ENCODE measurements at regions not wholly inside any gene's neighbourhood (a gene's known extent, or its start where the extent isn't known, plus 50 kb on each side); places are given as distances from the start of the nearest gene placed in this dataset.
A peak's percentile ranks its signal among the peaks of the same experiment; 100 is the strongest.
"Not testable (repeated sequence)": the region's sequence is repeated elsewhere in the genome, so short reads cannot be mapped to it uniquely, and the experiment has no call there.

DNA sequence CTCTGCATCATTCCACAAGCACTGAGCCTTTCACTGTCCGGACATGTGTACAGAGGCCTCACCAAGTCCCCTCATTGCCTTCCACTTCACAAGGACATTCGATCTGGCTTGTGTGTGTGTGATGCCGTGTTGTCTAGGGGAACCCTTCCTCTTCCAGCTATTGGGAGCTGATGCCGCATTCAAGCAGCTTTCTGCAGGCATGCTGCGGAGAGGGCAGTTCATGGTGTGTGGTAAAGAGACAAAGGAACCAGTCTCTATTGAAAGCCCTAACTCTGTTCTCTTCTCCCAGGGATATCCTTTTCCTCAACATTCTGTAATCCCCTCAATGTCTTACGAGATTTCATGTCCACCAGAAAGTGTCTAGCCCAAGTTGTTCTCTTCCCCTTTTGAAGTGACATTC, 141.6 kb downstream of the ALOX5 start:
- TF ChIP-seq CTCF (IDR thresholded peaks at IDR 0.05; ENCODE audit: unreplicated experiment), result no peak
- Mint-ChIP-seq H3K9me3 (ENCODE audit: low read depth) (no peaks in the 10 kb centered on the region), H3K36me3 (ENCODE audit: insufficient read depth) (peaks cover 2% of the 10 kb centered on the region), H3K27ac (no peak overlapping the region), H3K4me3 (ENCODE audit: low read depth) (no peak overlapping the region), H3K4me1 (ENCODE audit: low read depth) (peaks cover 30% of the 10 kb centered on the region), H3K27me3 (no peaks in the 10 kb centered on the region)
- no peak for DNase-seq (ENCODE audit: low spot score, unreplicated experiment)

DNA sequence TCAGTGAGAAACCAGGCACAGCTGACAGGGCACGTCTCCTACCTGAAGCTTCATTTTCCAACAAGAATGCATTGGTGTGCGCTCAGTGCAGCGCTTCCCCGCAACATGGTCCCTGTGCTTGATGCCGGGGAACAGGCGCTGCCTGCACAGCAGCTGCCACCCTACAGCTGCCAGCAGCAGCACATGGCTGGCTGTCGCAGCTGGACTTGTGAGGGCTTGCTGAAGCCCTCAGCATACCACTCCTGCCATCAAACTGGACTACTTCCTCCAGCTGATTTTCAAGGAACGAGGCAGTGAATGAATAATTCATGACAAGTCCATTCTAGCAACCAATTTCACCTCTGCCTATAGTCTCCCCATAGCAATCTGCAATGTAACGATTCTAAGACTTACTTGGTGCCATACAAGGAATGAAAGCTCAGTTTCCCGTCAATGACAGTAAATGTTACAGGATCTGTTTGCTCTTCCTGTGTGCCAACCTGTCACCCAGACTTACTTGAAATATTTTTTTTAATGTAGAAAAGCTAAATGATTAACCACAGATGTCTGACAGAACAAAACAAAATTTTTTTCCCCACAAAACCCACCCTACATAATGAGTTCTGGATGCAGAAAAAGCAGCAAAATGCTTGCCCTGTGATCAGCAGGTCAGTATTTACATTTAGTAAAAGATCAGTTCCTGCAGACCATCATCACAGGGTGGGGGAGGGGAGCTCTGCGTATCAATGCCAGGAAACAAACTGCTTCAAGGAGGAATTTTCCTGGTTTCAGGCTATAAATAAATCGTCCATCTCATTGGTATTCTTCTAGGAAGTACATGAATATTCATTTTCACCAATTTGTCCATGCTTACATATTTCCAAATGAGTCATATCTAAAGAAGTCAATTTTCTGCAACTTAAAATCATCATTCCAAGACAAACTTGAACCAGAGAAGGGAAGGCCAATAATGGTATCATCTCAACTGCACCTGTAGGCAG, 140.6 kb downstream of the ALOX5 start:
- Mint-ChIP-seq H3K4me3 (ENCODE audit: low read depth) (no peak overlapping the region), H3K27ac (peak overlapping the region; percentile 58), H3K4me1 (ENCODE audit: low read depth) (peaks cover 28% of the 10 kb centered on the region), H3K9me3 (ENCODE audit: low read depth) (no peaks in the 10 kb centered on the region), H3K36me3 (ENCODE audit: insufficient read depth) (peaks cover 3% of the 10 kb centered on the region), H3K27me3 (no peaks in the 10 kb centered on the region)
- TF ChIP-seq CTCF (IDR thresholded peaks at IDR 0.05; ENCODE audit: unreplicated experiment), result no peak
- DNase-seq (ENCODE audit: low spot score, unreplicated experiment), result no peak

DNA sequence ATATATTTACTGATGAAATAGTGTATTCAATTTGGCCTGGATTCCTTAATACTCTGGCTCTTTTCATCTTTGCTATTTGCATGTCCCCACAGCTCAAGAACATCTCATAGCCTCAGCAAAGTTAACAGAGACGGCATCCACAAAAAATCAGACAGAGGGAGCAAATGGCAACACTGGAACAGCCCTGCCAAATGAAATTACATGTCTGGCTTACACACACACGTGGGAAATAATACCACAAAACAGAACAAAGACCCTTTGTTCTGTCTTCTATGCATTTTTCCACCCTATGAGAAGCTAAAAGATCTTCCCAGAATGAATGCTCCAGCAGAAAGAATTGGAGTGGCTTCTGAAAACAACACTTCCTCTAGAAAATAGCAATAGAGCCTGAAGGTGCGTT, 139.5 kb downstream of the ALOX5 start:
- no peaks in the 10 kb centered on the region for H3K27me3 Mint-ChIP-seq
- H3K9me3 Mint-ChIP-seq (ENCODE audit: low read depth), result no peaks in the 10 kb centered on the region
- no peak overlapping the region for H3K4me3 Mint-ChIP-seq (ENCODE audit: low read depth)
- H3K4me1 Mint-ChIP-seq (ENCODE audit: low read depth), result peaks cover 28% of the 10 kb centered on the region
- DNase-seq (ENCODE audit: low spot score, unreplicated experiment), result no peak
- peak overlapping the region; percentile 42 for H3K27ac Mint-ChIP-seq
- no peak for TF ChIP-seq CTCF (IDR thresholded peaks at IDR 0.05; ENCODE audit: unreplicated experiment)
- peaks cover 3% of the 10 kb centered on the region for H3K36me3 Mint-ChIP-seq (ENCODE audit: insufficient read depth)

DNA sequence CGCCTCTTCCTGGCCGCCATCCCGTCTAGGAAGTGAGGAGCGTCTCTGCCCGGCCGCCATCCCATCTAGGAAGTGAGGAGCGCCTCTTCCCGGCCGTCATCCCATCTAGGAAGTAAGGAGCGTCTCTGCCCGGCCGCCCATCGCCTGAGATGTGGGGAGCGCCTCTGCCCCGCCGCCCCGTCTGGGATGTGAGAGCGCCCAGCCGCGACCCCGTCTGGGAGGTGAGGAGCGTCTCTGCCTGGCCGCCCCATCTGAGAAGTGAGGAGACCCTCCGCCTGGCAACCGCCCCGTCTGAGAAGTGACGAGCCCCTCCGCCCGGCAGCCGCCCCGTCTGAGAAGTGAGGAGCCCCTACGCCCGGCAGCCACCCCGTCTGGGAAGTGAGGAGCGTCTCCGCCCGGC, 137.9 kb downstream of the ALOX5 start:
- not testable (repeated sequence) for H3K9me3 Mint-ChIP-seq (ENCODE audit: low read depth); DNase-seq (ENCODE audit: low spot score, unreplicated experiment); H3K27me3 Mint-ChIP-seq; H3K4me3 Mint-ChIP-seq (ENCODE audit: low read depth); H3K36me3 Mint-ChIP-seq (ENCODE audit: insufficient read depth); H3K27ac Mint-ChIP-seq
- peaks cover 41% of the 10 kb centered on the region for H3K4me1 Mint-ChIP-seq (ENCODE audit: low read depth)

- Mint-ChIP-seq H3K36me3 (ENCODE audit: insufficient read depth) (peaks cover 3% of the 10 kb centered on the region), H3K4me1 (ENCODE audit: low read depth) (peaks cover 44% of the 10 kb centered on the region), H3K4me3 (ENCODE audit: low read depth) (no peak overlapping the region), H3K9me3 (ENCODE audit: low read depth) (no peaks in the 10 kb centered on the region), H3K27me3 (no peaks in the 10 kb centered on the region), H3K27ac (peak overlapping the region; percentile 78)
- TF ChIP-seq CTCF (IDR thresholded peaks at IDR 0.05; ENCODE audit: unreplicated experiment), result no peak
- no peak for DNase-seq (ENCODE audit: low spot score, unreplicated experiment)
These were observed 135.5 kb downstream of the ALOX5 start for GRCh38 chr10:45509491-45509890.

DNA sequence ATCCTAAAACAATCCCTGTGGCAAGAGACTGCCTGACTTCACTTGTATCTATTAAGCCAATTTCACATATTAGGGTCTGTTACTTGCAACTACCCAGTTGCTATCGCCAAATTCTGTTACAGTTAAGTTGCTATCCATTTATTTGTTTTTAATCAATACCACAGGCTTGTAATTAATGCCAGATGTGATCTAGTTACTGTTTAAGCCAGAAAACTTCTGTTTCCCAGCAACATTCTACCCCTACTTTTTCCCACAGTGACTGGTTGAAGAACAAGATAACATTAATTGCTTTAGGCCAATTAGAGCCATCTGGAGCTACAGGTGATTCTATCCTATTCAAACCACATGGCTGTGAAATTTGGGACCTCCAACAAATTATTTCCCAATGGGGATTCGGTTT, 131.3 kb downstream of the ALOX5 start:
- H3K4me3 Mint-ChIP-seq (ENCODE audit: low read depth), result peak overlapping the region; percentile 20
- no peak for DNase-seq (ENCODE audit: low spot score, unreplicated experiment)
- H3K36me3 Mint-ChIP-seq (ENCODE audit: insufficient read depth), result no peaks in the 10 kb centered on the region
- H3K27ac Mint-ChIP-seq, result peak overlapping the region; percentile 81
- H3K4me1 Mint-ChIP-seq (ENCODE audit: low read depth), result peaks cover 41% of the 10 kb centered on the region
- H3K9me3 Mint-ChIP-seq (ENCODE audit: low read depth), result no peaks in the 10 kb centered on the region
- TF ChIP-seq CTCF (IDR thresholded peaks at IDR 0.05; ENCODE audit: unreplicated experiment), result no peak
- H3K27me3 Mint-ChIP-seq, result no peaks in the 10 kb centered on the region

Measured in progenitor cell of endocrine pancreas (in vitro differentiated cells).